HL-60 (cell line): ENCODE measurements at regions not wholly inside any gene's neighbourhood (a gene's known extent, or its start where the extent isn't known, plus 50 kb on each side); places are given as distances from the start of the nearest gene placed in this dataset.

Experiments used
- DNase-seq, 2 experiments: peaks; one replicate each; pipeline ENCODE4 v3.0.0-alpha.2; 2010 to 2020; ENCODE audit warnings: low read depth in 1 of 2, low spot score in 1 of 2
- H3K27ac ChIP-seq: fragments of 250-450 bp; sonication (Bioruptor Pico); replicated peaks from 2 replicates; pipeline ENCODE4 v1.5.1; 2020; ENCODE audit warnings: mild to moderate bottlenecking, moderate library complexity
- H3K27me3 ChIP-seq: fragments of 250-450 bp; sonication (Bioruptor Pico); 2 replicates; pipeline ENCODE4 v1.5.1; 2021; ENCODE audit warnings: mild to moderate bottlenecking, moderate library complexity; ENCODE audit not compliant: insufficient read depth, poor library complexity, severe bottlenecking
- H3K4me3 ChIP-seq: replicated peaks from 2 replicates; pipeline ENCODE4 v1.5.1; 2011; ENCODE audit warnings: mild to moderate bottlenecking, control low read depth, low read length; ENCODE audit not compliant: insufficient read depth
- GABPA ChIP-seq: IDR thresholded peaks from 2 replicates; pipeline ENCODE4 v1.6.1; 2012; ENCODE audit warnings: low read depth
- POLR2AphosphoS5 ChIP-seq: IDR thresholded peaks from 2 replicates; pipeline ENCODE4 v1.6.1; 2012; ENCODE audit warnings: low read depth
- REST ChIP-seq: IDR thresholded peaks from 2 replicates; pipeline ENCODE4 v1.6.1; 2012; ENCODE audit warnings: low read depth; ENCODE audit not compliant: insufficient replicate concordance
- SPI1 ChIP-seq: IDR thresholded peaks from 2 replicates; pipeline ENCODE4 v1.6.1; 2012; ENCODE audit warnings: low read depth, mild to moderate bottlenecking, borderline replicate concordance
- TF ChIP-seq, protein P1 (sequence below): IDR thresholded peaks from one replicate; pipeline ENCODE4 v1.5.1; 2011; ENCODE audit warnings: low read length, control low read depth, inconsistent platforms; ENCODE audit not compliant: insufficient read depth

DNA sequence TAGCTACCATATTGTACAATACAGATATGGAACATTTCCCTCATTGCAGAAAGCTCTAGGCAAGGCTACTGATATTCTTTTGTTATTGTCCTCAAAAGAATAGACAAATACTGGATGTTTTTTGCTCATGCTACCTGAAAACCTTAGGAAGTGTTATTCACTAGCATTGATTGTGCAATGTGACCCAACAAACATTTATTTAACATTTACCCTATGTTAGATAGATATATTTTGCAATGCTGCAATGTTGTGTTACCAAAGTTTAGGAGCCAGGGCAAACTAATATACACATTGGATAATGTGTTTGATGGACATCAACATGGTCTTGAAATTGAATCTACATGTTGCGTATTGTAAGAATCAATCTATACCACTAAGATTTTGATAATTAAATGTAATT lies 112.8 kb upstream of the CREB5 start:
- DNase-seq = no peak
- no peak overlapping the region for H3K27ac ChIP-seq
- no peak overlapping the region for H3K4me3 ChIP-seq
- no peak for TF ChIP-seq GABPA
- TF ChIP-seq, protein P1, sequence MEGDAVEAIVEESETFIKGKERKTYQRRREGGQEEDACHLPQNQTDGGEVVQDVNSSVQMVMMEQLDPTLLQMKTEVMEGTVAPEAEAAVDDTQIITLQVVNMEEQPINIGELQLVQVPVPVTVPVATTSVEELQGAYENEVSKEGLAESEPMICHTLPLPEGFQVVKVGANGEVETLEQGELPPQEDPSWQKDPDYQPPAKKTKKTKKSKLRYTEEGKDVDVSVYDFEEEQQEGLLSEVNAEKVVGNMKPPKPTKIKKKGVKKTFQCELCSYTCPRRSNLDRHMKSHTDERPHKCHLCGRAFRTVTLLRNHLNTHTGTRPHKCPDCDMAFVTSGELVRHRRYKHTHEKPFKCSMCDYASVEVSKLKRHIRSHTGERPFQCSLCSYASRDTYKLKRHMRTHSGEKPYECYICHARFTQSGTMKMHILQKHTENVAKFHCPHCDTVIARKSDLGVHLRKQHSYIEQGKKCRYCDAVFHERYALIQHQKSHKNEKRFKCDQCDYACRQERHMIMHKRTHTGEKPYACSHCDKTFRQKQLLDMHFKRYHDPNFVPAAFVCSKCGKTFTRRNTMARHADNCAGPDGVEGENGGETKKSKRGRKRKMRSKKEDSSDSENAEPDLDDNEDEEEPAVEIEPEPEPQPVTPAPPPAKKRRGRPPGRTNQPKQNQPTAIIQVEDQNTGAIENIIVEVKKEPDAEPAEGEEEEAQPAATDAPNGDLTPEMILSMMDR = no peak
- TF ChIP-seq POLR2AphosphoS5 = no peak
- no peak for TF ChIP-seq SPI1
- no peak for TF ChIP-seq REST
- peaks cover 2% of the 10 kb centered on the region for H3K27me3 ChIP-seq

DNA sequence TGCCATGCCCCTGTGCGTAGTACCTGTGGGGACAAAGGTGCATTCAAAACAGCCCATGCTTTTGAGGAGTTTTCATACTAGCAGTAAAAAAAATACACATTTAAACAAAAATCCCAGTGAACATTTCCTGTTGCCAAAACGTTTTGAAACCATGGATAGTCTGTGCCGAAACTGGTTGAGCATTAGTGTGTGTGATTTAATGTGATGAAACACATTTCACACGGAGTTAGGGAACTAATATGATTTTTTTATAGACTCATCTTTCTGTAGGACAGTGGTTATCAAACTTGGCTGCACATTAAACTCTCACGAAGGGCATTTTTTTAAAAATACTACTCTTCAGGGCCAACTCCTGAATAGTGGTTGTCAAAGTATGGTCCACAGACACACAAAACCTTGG lies 111.8 kb upstream of the CREB5 start:
- Histone ChIP-seq H3K27me3 (peaks cover 2% of the 10 kb centered on the region), H3K27ac (no peak overlapping the region), H3K4me3 (no peak overlapping the region)
- no peak for DNase-seq
- TF ChIP-seq, protein P1 = no peak
- TF ChIP-seq SPI1 = no peak
- no peak for TF ChIP-seq GABPA
- TF ChIP-seq REST = no peak
- no peak for TF ChIP-seq POLR2AphosphoS5

DNA sequence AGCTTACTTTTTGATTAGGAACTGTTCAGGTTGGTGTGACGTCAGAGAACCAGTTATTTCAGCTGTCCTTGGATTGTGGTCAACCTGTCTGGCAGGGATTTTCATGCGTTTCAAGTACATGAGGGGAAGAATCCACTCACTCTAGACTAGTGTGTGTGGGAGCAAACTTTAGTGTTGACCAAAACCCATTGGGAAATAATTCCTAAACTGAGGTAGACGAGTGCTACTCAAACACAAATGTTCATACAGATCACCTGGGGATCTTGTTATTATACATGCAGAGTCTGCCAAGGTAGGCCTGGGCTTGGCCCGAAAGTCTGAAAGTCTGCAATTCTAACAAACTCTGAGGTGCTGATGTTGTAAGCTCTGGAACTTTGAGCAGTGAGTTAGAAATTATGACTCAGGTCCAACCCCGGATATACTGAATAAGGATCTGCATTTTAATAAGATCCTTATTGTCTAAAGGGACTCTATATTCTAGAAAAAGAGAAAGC lies 111.1 kb upstream of the CREB5 start:
- Histone ChIP-seq H3K4me3 (no peak overlapping the region), H3K27me3 (peaks cover 2% of the 10 kb centered on the region), H3K27ac (no peak overlapping the region)
- TF ChIP-seq, protein P1 = no peak
- no peak for TF ChIP-seq POLR2AphosphoS5
- no peak for TF ChIP-seq GABPA
- no peak for TF ChIP-seq SPI1
- no peak for TF ChIP-seq REST
- DNase-seq = no peak
